GOT3 (cell line): ENCODE measurements at regions not wholly inside any gene's neighbourhood (a gene's known extent, or its start where the extent isn't known, plus 50 kb on each side); places are given as distances from the start of the nearest gene placed in this dataset.

Source experiments
- DNase-seq: peaks from one replicate; lab custom pipeline; 2025; ENCODE audit warnings: mixed read lengths; lab: John Stamatoyannopoulos, UW

GRCh38 chr13:33626407-33626806, 191.5 kb upstream of the RFC3 start:
- DNase-seq = no peak

DNA sequence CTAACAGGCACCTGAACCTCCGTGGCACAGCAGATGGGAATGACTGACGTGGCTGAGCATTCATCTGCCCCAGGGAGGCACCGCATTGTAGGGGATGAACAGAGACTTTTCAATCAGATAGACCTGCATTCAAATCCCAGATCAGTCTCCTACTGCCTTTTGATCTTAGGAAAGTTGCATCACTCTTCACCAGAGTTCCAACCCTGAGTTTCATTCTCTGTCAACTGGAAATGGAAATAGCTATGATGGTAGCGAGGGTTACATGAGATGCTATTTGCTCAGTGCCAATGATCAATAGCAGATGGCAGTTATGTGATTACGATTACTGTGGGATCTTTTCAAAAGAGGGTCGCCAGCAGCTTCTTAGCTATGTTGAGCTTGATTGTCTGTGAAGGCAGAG, 189.3 kb upstream of the RFC3 start:
- no peak for DNase-seq

- no peak for DNase-seq
These were observed 188.2 kb upstream of the RFC3 start for GRCh38 chr13:33629605-33630360.

DNA sequence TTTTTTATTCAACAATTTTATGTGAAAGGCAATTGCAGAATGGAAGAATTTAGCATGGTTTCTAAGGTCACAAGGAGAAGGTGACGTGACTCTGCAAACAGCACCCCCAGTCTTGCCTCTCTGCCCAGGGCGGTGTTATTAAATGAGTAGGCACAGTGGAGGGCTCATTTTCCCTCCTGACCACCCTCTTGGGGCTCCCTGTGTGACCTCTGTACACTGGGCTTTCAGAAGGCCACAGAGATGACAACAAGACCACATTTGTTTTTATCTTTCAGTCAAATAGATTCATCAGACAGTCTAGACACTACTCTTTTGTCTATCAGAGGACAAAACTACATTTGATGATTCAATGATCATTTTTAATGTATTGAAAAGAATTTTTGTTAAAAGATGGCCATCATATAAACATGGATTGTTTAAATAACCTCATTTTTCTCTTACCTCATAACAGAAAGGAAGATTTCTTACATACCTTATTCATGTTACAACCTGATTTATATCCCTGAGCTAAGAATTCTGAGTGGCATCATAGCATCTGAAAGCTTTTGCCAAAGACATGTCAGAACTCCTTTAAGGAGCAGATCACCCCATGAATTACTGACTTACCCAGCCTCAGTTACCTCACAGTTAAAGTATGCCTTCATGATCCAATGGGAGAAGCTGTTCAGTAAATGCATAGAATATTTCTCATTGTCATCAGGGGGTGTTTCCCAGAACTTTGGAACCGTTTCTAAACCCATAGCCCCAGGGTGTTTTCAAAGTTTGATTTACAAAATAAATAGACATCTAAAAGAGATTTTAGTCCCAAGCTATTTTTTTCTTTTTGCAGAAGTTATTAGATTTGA, 184.0 kb upstream of the RFC3 start:
- DNase-seq = no peak

DNA sequence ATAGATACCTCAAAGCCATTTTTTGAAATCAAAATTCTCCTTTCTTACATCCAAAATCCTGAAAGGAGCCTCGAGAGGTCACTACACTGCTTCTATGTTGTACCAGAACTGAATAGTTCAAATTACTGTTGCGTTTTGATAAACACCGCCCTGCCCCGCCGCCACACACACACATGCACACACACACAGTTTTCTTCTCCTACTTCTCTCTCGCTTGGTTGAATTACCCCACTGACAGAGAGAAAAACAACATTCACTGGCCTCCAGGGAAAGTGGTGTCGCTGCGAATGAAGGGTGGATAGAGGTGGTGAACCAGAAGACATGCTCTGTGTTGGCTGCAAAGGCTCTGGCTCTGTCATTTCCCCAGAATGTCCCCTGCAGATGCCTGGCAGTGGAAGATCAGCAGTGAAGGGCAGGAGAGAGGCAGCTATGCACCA, 183.4 kb upstream of the RFC3 start:
- no peak for DNase-seq

DNA sequence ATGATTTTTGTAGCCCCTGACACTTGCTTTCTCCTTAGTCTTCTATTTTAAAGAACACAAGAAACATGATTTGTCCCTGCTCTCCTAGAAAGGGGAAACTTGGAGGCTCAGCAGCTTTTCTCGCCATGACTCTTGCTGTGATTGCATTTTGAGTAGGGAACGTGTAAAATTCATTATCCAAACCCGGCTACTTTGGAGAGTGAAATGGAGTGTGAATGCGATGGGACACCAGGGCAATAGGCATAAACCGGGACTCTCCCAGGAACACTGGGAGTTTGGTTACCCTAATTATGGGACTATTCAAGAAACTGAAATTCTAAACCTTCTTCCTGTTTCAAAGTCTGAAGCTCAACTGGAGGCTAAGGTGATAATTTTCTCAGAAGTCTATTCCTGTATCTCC, 181.7 kb upstream of the RFC3 start:
- DNase-seq = no peak

GRCh38 chr13:33636955-33637670, 180.8 kb upstream of the RFC3 start:
- no peak for DNase-seq

GRCh38 chr13:33637978-33638743, 179.8 kb upstream of the RFC3 start:
- no peak for DNase-seq

GRCh38 chr13:33639158-33639557, 178.8 kb upstream of the RFC3 start:
- no peak for DNase-seq

DNA sequence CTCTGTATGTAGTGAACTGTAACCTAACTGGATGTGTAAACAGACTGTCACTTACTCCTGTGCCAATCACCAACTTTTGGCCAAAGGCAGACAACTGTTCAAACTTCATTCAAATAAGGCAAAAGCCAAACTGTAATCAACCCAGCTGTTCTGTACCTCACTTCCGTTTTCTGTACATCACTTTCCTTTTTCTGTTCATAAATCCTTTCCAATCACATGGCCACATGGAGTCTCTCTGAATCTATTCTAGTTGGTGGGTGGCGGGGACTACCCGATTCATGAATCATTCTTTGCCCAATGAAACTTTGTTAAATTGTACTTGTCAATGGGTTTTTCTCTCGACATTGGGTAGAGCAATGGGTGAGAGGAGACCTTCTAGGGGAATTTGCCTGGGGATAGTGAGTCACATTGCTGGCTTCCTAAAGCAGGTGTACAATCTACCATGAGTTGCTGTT, 178.3 kb upstream of the RFC3 start:
- DNase-seq = no peak

GRCh38 chr13:33640832-33641231, 177.1 kb upstream of the RFC3 start:
- no peak for DNase-seq

GRCh38 chr13:33642374-33643065, 175.4 kb upstream of the RFC3 start:
- no peak for DNase-seq

DNA sequence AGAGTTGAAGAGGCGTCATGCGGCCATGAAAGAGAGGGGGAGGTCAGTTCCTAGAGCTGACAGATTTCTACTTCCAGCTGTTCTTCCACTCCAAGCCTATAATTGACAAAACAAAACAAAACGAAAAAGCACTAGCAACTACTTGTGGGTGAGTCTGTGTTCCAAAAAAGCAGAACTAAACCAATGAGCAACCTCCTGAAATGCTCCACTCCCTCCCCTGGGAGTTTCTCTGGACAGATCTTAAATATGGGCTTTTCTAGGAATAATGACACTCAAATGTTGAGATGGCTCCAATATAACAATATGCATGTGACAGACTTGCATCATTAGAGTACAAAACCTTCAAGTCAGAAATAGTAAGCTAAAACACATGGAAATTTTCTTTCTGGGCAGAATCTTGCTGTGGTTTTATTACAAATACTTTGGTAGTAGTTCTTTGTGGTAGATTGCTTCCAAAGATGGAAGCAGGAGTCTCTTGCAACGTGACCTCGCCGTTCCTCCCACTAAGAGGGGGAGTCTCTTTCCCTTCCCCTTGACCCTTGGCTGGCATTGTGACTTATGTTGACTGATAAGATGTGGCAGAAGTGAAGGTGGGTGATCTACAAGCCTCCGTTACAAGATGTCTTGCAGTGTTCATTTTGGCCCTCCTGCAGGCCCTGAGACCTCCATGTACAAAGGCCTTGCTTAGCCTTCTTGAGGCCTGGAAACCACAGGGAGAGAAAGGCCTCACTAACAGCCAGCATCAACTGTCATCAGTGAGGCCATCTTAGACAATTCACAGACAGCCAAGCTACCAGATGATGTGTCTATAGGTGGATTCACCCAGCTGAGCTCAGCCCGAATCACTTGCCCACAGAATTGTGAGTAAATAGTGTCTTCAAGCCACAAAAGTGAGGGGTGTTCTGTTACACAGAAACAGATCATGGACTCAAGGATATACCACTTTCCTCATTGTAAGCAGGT, 173.1 kb upstream of the RFC3 start:
- no peak for DNase-seq

GRCh38 chr13:33645591-33646554, 172.1 kb upstream of the RFC3 start:
- no peak for DNase-seq

DNA sequence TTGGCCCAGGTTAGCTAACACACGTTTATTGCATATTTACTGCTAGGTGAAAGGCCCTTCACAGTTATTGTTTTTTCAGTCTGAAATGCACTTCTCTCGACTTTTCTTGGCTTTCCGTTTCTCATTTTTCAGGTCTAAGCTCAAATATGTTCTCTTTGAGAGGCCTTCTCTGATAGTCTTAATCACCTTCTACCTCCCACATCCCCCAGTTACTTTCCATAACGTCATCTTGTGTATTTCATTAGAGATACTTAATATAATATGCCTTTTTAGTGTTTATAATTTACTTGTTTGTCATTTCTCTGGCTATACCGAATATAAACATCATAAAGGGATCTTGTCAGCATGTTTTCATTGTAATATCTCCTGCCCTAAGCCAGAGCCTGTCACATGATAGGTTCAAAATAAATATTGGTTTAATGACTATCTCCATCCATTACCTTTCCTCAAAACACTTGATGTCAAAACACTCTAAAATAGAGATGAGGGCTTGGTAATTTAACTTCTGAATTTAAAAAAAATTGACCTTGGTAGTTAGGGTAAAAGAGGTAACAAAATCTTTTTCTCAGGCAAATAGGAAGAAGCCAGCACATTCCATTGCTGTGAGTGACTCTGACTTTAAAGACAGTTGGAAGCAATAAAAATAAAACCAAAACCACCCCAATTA, 168.6 kb upstream of the RFC3 start:
- DNase-seq = no peak

DNA sequence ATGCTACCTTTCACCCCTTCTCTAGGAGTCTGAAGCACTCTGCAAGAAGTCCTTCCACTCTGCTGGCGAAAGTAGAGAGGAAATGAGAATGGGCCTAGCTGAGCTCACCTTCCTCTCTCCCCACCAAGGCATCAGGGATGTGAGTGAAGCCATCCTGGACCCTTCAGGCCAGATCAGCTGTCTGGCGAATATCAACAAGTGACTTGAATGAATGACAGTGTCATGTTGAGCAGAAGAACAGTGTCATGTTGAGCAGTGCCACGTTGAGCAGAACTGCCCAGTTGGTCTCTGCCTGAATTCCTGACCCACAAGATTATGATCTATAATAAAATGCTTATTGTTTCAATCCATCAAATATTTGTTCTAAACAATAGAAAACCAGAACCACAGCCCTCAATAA, 166.2 kb upstream of the RFC3 start:
- no peak for DNase-seq

GRCh38 chr13:33657274-33657673, 160.7 kb upstream of the RFC3 start:
- no peak for DNase-seq

- no peak for DNase-seq
These were observed 158.5 kb upstream of the RFC3 start for GRCh38 chr13:33659466-33659865.
